ENCODE measurements at regions not wholly inside any gene's neighbourhood (a gene's known extent, or its start where the extent isn't known, plus 50 kb on each side); places are given as distances from the start of the nearest gene placed in this dataset.
A peak's percentile ranks its signal among the peaks of the same experiment; 100 is the strongest.

DNA sequence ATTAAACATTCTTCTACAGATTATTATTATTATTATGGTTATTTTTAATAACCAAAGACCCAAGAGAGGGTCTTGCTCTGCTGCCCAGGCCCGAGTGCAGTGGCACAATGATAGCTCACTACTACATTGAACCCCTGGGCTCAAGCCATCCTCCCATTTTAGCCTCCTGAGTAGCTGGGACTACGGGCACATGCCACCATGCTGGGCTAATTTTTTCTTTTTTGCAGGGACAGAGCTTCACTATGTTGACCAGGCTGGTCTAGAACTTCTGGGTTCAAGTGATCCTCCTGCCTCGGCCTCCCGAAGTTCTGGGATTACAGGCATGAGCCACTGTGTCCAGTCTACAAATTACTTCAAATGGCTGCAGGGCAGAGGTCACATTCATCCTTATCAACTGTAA is 179.8 kb downstream of the KCNRG start:
- no peak for DNase-seq

DNA sequence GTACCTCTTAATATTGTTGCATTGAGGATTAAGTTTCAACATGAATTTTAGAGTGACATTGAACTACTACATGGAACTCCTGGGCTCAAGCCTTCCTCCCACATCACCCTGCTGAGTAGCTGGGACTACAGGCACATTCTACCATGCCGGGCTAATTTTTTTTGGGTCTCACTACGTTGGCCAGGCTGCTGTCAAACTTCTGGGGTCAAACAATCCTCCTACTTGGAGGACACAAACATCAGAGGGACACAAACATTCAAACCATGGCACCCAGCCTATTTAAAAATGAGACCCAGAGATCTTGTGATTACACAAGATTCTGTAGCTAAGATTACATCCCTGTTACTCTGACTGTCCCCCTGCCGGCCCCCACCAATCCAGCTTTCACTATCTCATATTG is 180.9 kb downstream of the KCNRG start:
- DNase-seq, result no peak

DNA sequence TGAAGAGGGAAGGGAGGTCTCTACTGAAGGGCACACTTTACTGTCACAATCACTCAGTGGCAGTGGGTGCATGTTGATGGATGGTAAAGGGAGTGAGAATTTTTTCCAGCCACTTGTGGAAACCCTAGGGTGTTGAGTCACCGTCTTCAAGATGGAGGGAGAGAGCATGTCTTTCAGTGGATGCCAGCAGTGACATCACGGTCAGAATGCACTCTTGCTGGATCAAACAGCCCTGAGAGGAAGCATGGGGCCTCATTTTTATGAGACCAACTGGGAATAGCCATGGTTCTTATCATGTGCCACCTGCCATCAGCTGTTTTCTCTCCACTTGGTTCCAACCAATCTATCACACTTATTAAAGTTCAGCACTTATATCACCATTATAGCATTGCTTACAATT is 182.5 kb downstream of the KCNRG start:
- no peak for DNase-seq

DNA sequence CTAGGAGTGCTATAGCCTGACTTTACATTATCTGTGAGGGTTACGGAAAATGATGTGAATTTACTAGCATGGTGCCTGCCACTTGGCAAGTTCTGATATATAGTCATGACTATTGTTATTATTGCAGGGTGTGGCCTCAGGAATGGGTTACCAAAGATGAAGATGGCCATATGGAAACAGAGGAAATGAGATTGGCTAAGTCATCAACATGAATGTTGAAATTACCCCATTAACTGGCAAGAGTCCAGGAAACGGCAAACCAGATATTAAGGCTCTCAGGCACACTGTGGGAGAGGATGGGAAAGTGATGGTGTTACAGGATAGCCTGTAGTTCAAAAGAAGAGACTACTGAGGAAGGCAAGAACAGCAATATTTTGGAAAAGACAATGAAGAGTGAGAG is 183.3 kb downstream of the KCNRG start:
- DNase-seq, result peak in 1 of 3 donors; percentile 19

DNA sequence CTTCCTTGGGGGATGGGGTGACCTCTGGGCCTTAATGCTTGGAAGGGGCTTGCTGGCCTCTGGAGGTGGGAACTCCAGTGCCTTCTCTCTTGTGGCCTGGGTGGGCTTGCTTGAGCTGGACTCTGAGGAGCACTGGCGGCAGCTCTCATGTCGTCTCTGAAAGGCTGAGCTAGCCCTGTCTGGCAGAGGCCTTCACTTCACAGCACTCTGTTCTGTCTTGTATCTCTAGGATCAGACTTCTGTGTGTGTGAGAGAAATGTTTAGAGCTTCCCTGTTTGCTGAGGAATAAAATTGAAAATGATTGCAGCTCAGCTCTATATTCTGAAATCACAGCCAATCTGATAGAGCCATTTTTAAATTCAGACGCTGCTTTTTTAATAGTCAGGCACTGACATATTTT is 185.3 kb downstream of the KCNRG start:
- no peak for DNase-seq

DNA sequence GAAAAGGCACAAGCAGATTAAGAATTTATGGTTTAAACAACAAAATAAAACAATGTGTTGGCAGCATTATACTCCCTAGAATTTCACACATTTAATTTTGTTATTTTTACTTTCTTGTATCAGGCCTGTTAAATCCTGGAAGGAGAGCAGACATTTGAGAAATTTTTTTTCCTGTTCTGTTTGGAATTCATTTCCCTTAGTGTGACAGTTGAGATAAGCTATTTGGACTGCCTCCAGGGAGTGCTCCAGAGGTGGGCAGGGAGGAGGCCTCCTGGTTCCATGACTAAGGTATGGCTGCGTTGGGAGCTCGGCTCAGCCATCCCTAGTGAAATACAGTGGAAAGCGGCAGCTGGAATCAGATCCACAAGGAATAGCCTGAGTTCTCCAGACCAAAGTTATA is 185.7 kb downstream of the KCNRG start:
- no peak for DNase-seq

DNA sequence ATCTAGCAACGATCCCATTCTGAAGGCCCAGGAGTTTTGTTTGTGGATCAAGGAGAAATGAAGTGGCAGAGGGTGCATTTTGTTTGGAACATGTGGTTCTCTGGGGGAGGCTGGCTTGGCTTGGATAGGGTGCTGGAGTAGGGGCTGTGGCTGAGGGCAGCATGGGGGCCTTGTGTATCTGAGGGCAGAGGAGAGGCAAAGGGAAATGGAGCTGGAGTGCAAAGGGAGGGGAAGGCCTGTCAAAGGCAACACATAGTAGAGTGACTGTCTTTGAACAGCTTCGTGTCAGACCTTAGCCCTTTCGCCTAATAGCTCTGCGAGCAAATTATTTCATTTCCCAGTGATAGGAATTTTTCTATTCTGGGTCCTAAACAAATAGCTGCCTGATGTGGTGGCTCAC is 187.2 kb downstream of the KCNRG start:
- no peak for DNase-seq

DNA sequence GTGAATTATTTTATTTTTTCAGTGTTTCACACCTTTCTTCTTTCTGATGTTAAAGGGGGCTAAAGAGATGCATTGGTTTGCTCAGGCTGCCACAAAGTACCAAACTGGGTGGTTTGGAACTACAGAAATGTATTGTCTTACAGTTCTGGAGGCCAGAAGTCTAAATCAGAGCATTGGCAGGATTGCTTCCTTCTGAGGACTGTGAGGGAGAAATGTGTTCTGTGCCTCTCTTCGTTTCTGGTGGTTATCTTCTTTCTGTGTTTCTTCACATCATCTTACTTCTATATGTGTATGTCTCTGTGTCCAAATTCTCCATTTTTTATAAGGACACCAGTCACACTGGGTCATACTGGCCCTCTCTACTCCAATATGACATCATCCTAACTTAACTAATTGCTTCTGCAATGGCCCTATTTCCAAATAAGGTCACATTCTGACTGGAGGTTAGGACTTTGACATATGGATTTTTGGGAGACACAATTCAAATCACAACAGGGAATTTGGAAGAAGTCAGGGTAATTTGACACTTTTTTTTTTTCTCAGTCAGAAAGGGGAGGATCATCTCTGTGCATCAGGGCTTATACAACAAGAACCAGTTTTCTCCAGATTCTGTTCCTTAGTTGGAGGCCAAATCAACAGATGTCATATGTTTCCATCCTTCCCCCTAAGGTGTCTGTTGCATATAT is 188.2 kb downstream of the KCNRG start:
- peak in 2 of 3 donors; percentile 29 to 60 for DNase-seq

DNA sequence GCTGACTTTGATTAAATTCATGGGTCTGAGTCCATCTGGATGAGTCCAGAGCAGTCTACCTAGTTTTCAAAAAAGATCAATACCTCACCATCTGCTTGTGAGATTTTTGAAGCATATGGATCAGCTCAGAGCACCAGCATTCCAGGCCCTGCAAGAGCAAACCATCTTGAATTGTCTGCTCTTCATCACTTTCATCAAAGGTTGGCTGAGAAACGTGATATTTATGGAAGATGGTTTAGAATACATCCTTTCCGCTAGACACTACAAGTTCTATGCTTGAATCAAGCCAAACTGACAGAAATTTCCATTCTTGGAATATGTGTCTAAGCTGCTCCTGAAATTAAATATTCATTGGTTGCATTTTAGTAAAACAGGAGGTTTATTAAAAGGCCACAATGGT is 190.3 kb downstream of the KCNRG start:
- no peak for DNase-seq

DNA sequence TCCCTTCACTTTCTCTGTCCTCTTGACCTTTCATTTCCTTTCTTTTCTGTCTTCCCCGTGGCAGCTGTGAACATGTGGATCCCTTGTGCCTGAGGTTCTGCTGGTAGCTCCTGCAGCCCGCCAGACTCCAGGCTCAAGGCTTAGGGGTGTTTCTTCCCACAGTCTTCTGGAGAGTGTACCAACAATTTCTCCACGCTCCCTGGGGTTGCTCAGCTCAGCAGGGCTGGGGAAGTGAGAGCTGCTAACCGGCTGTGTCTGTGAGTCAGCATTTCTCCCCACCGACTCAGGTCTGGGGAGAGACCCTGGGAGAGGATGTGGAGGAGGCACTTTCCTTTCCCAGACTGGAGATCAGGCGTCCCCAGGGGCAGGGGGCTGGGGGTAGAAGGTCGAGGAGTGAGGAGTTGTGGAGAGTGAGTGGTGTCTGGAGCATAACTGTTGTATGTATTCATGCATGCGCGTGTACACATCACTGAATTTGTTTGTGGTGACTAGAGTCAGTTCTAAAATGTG is 193.6 kb downstream of the KCNRG start:
- peak; percentile 38 to 83 (median 77) for DNase-seq

DNA sequence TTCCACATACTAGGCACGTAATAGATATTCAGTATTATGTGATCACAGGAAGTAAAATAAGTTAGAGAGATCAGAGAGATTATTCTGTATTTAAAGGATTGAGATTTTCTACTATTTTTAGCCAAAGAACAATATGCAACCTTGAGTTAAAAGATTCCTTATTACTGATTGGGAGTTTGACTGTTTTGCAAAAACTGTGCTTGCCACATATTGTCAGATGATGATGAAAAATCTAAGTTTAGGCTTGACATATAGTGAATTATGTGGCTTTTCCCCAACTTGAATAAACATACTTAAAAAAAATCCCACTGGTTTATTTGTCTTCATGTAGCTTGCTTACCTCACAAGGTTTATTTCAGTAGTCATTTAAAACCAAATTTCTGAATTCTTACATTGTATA is 194.4 kb downstream of the KCNRG start:
- no peak for DNase-seq

DNA sequence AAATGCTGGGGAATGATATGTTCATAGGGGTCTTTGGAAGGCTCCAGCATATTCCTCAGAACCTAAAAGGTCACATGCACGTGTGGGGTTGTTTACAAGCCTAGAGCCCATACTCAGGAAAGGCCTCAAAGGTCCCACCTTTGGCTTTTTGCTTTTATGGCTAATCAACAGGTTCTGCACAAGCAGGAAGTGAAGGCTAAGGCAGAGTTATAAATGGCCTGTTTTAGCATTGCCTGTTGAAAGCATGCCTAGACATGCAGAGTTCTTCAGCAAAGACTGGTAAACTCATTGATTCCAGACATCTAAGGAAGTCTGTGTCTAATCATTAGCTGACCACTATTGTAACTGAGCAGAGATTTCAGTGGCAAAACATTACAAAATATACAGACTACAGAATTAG is 198.3 kb downstream of the KCNRG start:
- no peak for DNase-seq

DNA sequence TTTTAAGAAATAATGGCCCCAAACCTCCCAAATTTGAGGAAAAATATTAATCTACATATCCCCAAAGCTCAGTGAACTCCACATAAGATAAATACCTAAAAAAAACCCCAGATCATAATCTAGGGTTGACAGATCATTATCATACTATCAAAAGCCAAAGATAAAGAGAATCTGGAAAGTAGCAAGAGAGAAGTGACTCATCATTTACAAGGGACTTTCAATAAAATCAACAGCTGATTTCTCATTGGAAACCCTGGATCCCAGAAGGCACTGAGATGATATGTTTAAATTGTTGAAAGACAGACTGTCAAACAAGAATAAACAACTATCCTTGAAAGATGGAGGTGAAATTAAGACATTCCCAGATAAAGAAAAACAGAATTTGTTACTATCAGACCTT is 199.3 kb downstream of the KCNRG start:
- DNase-seq, result no peak

DNA sequence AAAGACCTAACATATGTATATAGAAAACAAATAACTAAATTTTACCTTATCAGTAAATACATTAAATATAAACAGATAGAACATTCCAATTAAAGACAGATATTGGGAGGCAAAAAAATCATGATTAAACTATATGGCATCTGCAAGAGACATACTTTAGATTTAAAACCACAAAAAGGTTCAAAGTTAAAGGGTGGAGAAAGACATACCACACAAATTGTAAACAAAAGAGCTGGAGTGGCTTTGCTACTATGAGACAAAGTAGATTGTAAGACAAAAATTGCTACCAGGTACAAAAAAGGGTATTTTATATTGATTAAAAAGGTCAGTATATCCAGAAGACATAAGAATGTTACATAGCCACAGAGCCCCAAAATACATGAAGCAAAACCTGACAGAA is 200.2 kb downstream of the KCNRG start:
- no peak for DNase-seq

DNA sequence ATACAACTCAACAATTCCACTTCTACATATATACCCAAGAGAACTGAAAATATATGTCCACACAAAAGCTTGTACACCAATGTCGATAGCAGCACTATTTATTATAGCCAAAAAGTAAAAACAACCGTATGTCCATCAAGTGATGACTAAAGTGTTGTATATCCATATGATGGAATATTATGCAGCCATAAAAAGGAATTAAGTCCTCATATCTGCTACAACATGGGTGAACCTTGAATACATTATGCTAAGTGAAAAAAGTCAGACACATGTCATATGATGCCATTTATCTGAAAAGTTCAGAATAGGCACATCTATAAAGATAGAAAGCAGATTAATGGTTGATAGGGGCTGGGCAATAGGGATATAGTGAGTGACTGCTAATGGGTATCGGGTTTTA is 204.5 kb downstream of the KCNRG start:
- DNase-seq, result no peak

DNA sequence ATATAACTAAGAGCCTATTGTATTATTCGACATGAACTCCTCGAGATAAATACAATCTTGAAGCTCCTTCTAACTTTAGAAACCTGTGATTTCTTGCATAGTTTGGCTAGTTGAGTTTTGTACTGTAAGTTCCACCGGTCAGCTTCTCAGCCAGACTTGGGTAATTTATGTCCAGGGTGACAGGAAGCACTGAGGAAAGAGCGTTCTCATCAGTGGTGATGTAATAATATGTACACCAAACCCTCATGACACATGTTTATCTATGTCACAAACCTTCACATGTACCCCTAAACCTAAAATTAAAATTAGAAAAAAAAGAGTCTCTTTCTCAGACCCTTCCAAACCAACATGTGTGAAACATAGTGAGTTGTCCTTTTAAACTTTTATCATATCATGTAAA is 205.7 kb downstream of the KCNRG start:
- DNase-seq, result no peak

DNA sequence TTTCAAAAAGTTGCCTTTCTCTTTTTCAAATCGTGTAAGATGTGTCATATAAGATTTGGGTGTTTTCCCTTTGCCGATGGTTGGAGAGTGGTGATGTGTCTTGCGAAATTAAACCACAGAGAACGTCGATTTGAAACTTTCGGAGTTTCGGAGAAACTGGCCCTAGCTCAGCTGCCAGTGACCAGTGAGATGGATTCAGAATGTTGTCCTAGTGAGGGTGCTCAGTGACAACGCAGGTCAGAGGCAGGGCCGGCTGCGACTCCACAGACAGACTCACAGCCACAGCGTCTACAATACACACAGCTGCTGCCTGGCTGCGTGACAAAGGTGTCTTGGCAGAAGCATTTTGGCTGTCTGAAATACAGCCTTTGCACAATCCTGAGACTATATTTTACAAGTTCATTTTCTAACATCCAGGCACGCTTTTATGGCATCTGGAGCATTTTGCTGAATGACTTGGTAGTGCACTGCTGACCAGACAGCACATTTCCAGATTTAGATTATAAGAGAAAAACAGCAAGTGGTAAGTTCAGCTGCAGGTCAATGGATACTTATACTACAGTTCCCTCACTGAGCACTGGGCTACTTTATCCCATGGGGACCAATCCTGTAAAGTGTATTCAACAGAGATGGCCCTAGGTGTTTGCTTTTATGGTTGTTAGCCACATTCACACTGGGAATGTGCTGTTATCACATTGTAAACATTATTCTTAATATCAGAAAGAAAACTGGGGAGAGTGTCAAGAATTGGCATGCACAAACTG is 207.5 kb downstream of the KCNRG start:
- DNase-seq, result peak; percentile 60 to 88 (median 77)

DNA sequence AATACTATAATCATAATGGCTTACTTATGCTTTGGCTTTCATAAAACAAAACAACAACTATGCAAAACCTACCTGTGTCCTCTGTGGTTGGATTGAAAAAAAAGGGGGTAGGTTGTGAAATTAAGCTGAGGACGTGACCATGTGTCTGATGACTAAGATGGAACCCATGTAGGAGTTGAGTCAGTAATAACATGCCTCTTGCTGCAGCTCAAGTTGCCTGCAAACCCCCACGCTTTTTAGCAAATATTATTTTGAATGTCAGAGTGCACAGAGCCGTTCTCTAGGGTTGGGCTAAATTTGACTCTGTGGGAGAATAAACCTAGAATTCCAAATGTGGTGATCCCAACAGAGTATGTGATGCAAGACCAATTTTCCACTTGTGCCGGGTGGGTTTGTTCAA is 209.3 kb downstream of the KCNRG start:
- DNase-seq, result no peak

DNA sequence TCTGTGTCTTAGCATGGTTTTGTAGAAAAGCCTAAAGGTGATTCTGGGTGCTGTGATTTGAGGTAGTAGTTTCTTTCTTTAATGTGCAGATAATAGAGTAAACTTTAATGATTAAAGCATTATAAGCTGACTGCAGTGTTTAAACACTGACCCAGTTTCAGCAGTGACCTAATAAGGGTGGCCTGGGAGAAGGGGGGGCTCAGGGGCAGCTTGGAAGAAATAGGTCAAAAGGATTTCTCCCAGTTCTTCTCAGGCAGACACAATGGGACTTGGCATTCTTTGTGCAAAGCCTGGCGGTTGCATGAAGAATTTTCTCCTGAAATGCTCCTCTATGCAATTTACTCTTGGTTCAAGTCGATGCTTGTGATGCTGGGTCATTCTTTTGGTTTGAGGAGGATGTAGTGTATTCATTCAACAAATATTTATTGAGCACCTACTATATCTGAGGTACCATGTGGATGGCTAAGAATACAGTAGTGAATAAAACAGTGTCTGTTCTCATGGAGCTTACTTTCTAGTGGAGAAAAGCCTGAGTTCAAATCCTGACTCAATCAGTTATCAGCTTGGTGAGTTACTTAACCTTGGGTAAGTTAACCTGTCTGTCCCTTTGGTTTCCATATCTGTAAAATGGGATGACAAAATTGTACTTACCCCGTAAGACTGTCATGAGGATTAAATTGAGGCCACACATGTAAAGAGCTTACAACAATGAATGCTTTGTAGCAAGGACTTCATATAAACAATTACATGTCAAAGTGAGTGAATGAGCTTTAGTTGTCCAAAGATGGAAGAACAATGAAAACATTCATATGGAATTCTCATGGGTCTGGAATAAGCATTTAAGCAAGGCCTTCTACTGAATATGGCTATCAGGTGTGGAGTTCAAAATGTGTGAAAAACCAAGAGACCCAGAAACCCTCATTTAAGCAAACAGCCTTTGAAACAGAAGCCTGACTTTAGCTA is 210.2 kb downstream of the KCNRG start:
- no peak for DNase-seq

DNA sequence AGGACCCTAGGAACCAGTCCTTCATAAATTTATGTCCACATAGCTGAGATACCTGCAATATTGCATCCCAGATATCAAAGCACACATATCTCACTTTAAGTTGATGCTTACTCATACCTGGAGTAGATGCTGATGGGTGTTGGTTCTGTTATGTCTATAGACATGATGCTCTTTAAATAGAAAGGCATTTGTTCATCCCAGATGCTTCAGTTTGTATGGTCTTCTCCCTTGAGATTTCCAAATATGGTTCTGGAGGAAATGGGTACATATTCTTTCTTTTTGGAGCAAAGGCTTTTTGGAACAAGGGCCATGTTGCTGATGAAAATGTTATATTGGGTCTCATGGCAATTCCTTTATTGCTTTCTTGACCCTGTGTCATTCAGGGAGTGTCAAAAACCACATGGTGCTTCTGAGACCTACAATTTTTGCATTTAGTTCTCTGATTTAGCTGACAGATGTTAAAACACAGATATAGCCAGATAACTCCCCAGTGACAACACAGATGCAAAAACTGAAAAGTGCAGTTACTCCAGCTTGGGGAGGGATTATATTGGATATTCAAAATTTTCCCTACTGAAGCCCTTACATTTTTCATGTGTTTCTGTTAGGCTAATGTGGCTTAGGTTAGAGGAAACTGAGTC is 211.4 kb downstream of the KCNRG start:
- peak; percentile 60 to 87 (median 67) for DNase-seq

DNA sequence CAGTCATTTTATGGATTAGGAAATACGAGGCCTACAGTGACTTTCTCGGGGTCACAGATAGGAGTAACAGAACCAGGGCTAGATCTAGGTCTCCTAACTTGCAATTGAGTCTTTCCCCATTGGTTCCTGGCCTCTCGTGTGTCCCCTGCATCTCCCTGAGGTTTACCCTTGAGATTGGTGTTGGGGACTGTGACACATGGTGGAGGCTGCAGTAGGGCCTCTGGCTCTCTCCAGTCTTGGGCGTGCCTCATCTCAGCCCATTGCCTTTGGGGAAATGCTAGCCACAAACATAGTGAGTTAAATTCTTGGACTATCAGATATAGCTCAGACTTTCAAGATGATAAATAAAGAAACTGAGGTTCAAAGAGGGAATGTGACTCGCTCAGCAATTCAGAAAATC is 212.1 kb downstream of the KCNRG start:
- DNase-seq, result no peak

DNA sequence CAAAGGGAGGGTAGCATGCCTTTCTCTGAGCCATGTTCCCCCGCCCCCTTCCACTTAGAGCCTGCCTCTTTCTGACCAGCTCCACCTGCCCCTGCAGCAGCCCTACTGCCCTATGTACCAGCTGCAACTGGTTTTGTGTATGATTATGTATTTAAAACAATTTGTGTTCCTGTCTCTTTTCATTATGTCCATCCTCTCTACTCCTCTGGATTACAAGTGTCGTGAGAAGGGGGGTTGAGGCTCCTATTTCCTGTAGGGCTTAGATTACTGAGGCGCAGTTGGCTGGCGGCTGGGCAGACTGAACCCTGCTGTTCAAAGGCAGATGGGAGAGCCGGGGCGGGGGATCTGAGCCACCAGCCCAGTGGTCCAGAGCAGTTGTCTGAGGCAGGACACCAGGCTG is 213.3 kb downstream of the KCNRG start:
- no peak for DNase-seq

Measured in muscle of back (tissue), 3 donors.